Urothelium cell line (cell line): ENCODE measurements at regions not wholly inside any gene's neighbourhood (a gene's known extent, or its start where the extent isn't known, plus 50 kb on each side); places are given as distances from the start of the nearest gene placed in this dataset.
"Not testable (repeated sequence)": the region's sequence is repeated elsewhere in the genome, so short reads cannot be mapped to it uniquely, and the experiment has no call there.

Experiments
- DNase-seq: peaks from one replicate; pipeline ENCODE4 v3.0.0; 2011; ENCODE audit warnings: low spot score, mixed read lengths
- FAIRE-seq: peaks from 2 replicates; lab custom pipeline; 2011; peaks lifted over from hg19 to GRCh38; lab: Jason Lieb, UNC

GRCh38 chr15:100764778-100765466 lies 114.7 kb upstream of the ALDH1A3 start:
- peak; percentile 71 for DNase-seq

GRCh38 chr15:100765467-100766241 lies 114.0 kb upstream of the ALDH1A3 start:
- FAIRE-seq (no peak), DNase-seq (peak; percentile 4)

More at GRCh38 chr15:100764778-100765466, 114.7 kb upstream of the ALDH1A3 start:
- FAIRE-seq: peak; percentile 81

GRCh38 chr15:100766243-100767000 lies 113.2 kb upstream of the ALDH1A3 start:
- DNase-seq (peak; percentile 1), FAIRE-seq (no peak)

GRCh38 chr15:100767001-100767825 lies 112.4 kb upstream of the ALDH1A3 start:
- no peak for FAIRE-seq
- DNase-seq: no peak

- no peak for FAIRE-seq
- DNase-seq: no peak
Measured at GRCh38 chr15:100768501-100768931, 111.1 kb upstream of the ALDH1A3 start.

DNA sequence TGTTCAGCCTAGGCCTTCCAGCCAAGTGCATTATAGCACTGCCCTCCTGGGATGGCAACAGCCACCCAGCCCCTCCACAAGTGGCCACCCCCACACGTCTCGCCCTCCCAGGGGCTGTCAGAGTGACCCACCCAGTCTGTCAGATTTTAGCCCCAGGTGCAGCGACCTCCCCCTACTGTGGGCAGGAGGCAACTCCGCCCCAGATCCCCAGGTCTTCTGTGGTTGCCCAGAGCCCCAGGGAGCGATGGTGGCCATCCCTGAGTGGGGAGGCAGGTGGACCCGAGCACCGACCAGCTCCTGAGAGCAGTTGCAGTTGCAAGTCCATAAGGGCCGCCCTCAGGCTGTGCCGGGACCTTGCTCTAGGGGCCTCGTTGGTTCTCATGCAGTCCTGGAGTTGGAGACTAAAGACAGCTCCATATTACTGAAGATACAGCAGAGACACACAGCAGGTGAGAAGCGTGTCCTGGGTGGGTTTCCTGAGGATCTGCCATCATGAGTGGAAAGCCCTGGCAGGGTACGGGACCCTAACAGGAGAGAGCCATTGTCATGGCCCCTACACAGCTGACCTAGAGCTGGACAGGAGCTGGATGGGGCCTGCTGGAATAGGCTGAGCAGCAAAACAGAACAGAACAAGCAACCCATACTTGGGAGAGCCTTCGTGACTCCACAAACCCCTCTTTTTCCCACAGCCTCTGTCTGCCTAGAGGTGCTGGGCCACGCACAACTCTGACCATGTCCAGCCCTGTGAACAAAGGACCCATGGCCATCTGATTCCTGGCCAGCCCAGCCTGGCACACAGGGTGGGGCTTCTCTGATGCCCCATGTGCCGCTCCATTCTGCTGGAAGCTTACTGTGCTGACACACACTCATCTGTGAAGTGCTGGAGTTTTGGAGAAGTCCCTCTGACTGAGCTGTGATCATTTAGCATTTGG lies 110.3 kb upstream of the ALDH1A3 start:
- FAIRE-seq (no peak), DNase-seq (no peak)

DNA sequence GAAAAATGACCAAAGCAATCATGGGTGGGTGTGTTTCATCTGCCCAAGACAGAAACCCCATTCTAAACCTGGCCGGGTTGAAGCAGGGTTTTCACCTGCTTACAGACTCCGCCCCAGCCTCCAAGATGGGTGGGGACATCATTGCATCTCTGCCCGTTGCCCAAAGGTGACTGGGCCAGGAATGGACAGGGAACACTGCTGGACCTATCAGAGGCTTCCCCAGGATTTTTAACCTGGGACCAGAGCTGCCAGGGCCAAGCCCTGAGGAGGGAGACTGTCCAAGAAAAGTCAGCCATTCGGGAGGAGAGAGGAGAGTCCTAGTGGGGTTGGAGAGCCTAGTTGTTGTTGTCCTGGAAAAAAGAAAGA lies 109.7 kb upstream of the ALDH1A3 start:
- FAIRE-seq (no peak), DNase-seq (no peak)

- FAIRE-seq (no peak), DNase-seq (no peak)
Measured at GRCh38 chr15:100770661-100771584, 108.7 kb upstream of the ALDH1A3 start.

DNA sequence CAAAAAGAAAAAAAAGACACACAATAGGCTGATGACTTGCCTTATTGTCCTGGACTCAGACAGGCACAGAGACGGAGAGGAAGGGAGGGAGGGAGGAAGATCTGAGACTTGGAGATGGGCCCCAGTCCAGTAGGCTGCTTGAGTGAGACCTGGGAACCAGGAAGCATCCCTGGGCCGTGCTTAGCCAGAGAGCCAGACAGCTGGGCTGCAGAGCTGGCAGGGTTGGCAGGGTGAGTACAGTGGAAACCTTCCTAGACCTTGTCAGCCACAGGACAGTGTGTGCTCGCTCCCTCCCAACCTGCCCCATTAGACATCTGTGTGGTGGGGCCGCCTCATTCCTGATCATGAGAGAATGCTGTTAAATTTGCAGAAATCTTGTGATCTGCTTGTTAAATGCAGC lies 107.9 kb upstream of the ALDH1A3 start:
- DNase-seq (no peak), FAIRE-seq (no peak)

GRCh38 chr15:100772478-100772877 lies 107.2 kb upstream of the ALDH1A3 start:
- FAIRE-seq: no peak
- no peak for DNase-seq

DNA sequence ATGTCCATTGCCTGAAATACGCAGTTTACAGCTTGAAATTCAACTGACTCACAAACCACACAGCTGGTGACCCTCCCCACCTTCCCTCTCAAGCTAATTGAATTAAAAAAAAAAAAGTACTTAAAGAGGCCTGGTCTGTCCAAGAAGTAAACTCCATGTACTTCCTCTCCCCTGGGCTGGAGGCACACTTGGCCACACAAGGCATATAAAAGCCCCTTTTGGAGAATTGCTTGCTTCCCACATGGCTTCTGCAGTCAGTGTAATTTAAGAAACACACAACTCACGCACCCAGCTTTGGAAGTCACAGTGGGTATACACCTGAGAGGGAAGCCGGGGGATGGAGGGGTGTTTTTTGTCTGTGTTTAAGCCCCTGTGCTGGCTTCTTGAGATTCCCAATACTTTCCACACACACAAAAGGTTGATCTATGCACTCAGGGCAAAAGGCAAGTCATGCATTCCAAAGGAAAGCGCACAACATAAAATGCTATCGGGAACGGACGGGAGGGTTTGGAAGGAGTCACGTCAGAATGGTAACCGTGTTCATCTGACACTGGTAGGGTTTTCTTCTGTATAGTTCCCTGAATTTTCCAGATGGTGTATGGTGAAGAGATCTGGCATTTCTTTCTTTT lies 106.6 kb upstream of the ALDH1A3 start:
- FAIRE-seq: no peak
- no peak for DNase-seq

GRCh38 chr15:100774044-100774443 lies 105.6 kb upstream of the ALDH1A3 start:
- DNase-seq, FAIRE-seq: not testable (repeated sequence)

DNA sequence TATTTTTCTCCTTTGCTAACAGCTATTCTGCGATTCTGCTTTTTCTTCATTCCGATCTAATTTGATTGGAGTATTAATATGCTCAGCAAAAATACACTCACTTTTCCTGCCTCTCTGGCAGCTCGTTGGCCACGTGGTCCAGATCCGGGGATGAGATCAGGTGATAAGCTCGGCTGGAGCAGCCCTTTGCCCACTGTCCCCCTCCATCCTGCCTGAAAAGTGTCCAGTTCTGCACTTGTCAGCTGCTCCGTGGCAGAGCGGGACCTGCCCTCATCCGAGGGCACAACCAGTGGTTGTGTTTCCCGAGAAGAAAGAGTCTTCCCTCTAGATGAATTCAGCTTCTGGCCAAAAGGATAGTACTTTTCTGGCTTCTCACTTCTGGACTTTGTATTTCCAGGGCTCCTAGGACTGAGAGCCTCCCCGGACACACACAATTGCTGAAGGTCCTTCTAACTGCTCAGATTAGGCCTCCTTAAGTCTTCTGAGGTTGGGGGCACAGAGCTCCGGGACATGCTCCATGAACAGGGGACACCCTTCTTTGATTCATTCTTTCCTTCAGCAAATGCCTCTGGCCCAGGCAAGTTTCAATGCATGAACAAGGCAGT lies 103.9 kb upstream of the ALDH1A3 start:
- no peak for DNase-seq
- FAIRE-seq: no peak

DNA sequence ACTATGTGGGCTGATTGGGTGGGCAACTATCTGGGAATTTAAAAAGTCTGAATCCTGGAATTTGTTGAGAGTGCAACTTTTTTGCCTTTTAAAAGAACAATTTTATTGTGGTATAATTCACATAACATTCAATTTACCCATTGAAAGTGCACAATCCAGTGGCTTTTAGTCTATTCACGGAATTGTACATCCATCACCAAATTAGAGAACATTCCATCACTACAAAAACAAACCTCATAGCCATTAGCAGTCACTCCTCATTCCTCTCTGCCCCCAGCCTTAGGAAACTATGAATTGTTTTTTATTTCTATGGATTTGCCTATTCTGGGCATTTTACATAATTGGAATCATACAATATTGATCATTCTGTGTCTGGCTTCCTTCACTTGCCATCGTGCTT lies 101.8 kb upstream of the ALDH1A3 start:
- no peak for FAIRE-seq
- no peak for DNase-seq

- no peak for DNase-seq
- FAIRE-seq: no peak
Measured at GRCh38 chr15:100778831-100779288, 100.8 kb upstream of the ALDH1A3 start.

DNA sequence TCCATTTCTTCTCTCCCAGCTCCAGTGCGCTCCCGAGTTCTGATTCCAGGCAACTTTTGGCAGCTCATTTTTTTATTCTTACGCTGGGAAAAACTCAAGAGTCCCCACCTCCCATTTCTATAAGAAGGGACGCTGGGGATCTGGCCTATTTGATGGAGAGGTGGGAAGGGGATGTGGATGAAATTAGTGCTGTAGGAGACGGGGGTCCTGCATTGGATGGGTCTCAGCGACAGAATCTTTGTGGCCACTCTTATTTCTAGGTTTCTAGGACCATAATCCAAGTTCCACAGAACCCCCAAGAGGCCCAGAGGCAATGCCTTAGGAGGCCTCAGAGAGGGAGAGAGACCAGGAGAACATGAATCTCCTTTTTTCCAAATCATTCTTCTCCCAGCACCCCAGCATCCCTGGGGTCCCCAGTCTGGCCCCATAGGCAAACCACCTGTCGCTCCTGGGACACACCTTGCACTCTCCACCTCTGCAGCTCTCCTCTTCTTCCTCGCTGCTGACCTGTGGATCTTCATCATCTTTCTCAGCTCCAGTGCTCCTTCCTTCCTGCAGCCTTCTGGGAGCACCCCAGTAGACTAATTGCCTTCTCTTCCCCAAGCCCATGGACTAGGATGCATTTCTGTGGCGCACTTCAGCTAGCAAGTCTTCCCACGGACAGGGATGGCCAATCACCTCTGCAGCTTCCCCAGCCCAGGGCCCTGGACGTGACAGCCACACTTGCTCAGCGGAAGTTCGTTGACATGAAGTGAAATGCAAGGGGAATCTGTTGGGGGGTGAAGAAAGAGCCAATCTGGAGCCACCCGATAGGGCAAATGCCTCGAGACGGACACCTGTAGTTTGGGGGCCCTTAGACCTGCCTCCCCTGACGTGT lies 100.1 kb upstream of the ALDH1A3 start:
- FAIRE-seq (no peak), DNase-seq (no peak)
